ENCODE measurements at regions not wholly inside any gene's neighbourhood (a gene's known extent, or its start where the extent isn't known, plus 50 kb on each side); places are given as distances from the start of the nearest gene placed in this dataset.

DNA sequence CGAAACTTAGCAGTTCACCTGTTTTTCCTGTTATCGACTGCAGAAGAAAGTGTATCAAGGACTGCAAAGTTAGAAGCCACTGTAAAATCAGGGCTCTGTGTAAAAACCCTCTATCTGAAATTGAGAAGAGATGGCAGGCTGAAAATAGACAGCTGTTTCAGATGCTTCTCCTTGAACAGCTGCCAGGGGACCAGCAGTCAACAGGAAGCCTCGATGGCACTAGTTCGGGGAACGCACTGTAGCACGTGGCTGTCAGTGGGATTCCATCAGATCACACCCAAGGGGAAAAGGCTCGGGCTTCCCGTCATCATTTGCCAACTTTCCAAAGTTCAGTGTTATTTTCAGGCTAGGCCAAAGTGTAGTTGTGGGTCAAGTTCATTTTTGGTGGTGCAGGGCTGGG is 316.9 kb downstream of the TXNL1 start:
- no peak overlapping the region for H3K23ac ChIP-seq (ENCODE audit: insufficient read length)
- no peak overlapping the region for H3K14ac ChIP-seq (ENCODE audit: insufficient read length)
- TF ChIP-seq TAF1 (IDR thresholded peaks at IDR 0.05; ENCODE audit: low read depth, low read length) (no peak), SUZ12 (IDR thresholded peaks at IDR 0.05; ENCODE audit: low read length) (no peak)
- H2BK15ac ChIP-seq (ENCODE audit: low read length): no peak overlapping the region
- no peaks in the 10 kb centered on the region for H3K79me1 ChIP-seq (ENCODE audit: low read depth, low read length)
- no peaks in the 10 kb centered on the region for H3K79me2 ChIP-seq (ENCODE audit: control insufficient read depth in 1 of 2, insufficient read depth in 2 of 2, low read length in 2 of 2)
- H2AFZ ChIP-seq (ENCODE audit: low read length): no peak overlapping the region
- H2BK12ac ChIP-seq (ENCODE audit: low read depth, low read length): no peak overlapping the region
- no peak for FAIRE-seq
- no peak overlapping the region for H3K27ac ChIP-seq (ENCODE audit: low read depth, low read length)
- no peak overlapping the region for H3K4me2 ChIP-seq (ENCODE audit: insufficient read depth in 1 of 2, low read depth in 2 of 2, low read length in 2 of 2)
- no peak overlapping the region for H3K56ac ChIP-seq (replicated peaks; ENCODE audit: insufficient read length, low read depth, low read length)
- H3K18ac ChIP-seq (ENCODE audit: extremely low read depth, low read length): no peak overlapping the region
- no peak overlapping the region for H2BK5ac ChIP-seq (ENCODE audit: low read depth, low read length)
- POLR2A ChIA-PET (ENCODE audit: partially characterized antibody): no interaction called here
- no peak overlapping the region for H2BK120ac ChIP-seq (replicated peaks; ENCODE audit: low read depth, low read length)
- no peaks in the 10 kb centered on the region; the same call in 1 of the 2 replicates for H3K23me2 ChIP-seq (ENCODE audit: low read depth, low read length)
- no peak overlapping the region for H4K8ac ChIP-seq (ENCODE audit: extremely low read depth, insufficient read depth, low read length)
- no peaks in the 10 kb centered on the region for H4K20me1 ChIP-seq (replicated peaks in 1 of 2; ENCODE audit: control insufficient read depth in 1 of 2, insufficient read depth in 2 of 2, low read length in 2 of 2)
- CTCF ChIA-PET (ENCODE audit: partially characterized antibody): no interaction called here
- WGBS, 2 experiments (ENCODE audit: extremely low coverage in 1 of 2, insufficient coverage in 1 of 2, insufficient read length in 1 of 2, insufficient replicate concordance in 2 of 2, low coverage in 1 of 2, low lambda C conversion rate in 2 of 2, missing lambda C conversion rate in 1 of 2): 97% methylated on average over 8 of the region's 8 CpGs; no CpG with 5 or more reads in 1 of the 2 experiments
- no peaks in the 10 kb centered on the region for H3K27me3 ChIP-seq (replicated peaks in 1 of 4; ENCODE audit: control insufficient read depth in 3 of 4, extremely low read depth in 1 of 4, insufficient read depth in 3 of 4, low read length in 3 of 4)
- no peak overlapping the region for H2AK5ac ChIP-seq (ENCODE audit: low read depth, low read length)
- no peak overlapping the region for H3K9ac ChIP-seq (replicated peaks in 1 of 4; ENCODE audit: extremely low read depth in 1 of 4, low read depth in 3 of 4, low read length in 3 of 4)
- peaks cover 0 to 4% (median 0%) of the 10 kb centered on the region in 4 experiments; a peak in 1 of 7 replicates for H3K4me1 ChIP-seq (replicated peaks in 1 of 4; ENCODE audit: control insufficient read depth in 3 of 4, insufficient read depth in 4 of 4, low read length in 3 of 4)
- no peaks in the 10 kb centered on the region for H3K36me3 ChIP-seq (ENCODE audit: control insufficient read depth in 2 of 4, insufficient read depth in 4 of 4, low read length in 3 of 4)
- no peak for DNase-seq (ENCODE audit: low read depth in 1 of 2, low spot score in 2 of 2)
- H3K4me3 ChIP-seq (ENCODE audit: extremely low read depth in 1 of 4, insufficient read depth in 2 of 4, low read depth in 3 of 4, low read length in 4 of 4): no peak overlapping the region
- no peak overlapping the region for H4K5ac ChIP-seq (ENCODE audit: insufficient read length, low read depth, low read length)
- no peak overlapping the region for H2BK20ac ChIP-seq (ENCODE audit: low read length)
- no peak overlapping the region for H4K91ac ChIP-seq (replicated peaks; ENCODE audit: insufficient read length, low read length)
- no peak overlapping the region for H3K4ac ChIP-seq (replicated peaks; ENCODE audit: insufficient read length, low read depth, low read length)
- H3K9me3 ChIP-seq (ENCODE audit: insufficient read depth in 2 of 2, low read depth in 1 of 2, low read length in 1 of 2): no peaks in the 10 kb centered on the region

Measured in H1 (cell line).